Endothelial cell of umbilical vein (primary cell): ENCODE measurements at regions not wholly inside any gene's neighbourhood (a gene's known extent, or its start where the extent isn't known, plus 50 kb on each side); places are given as distances from the start of the nearest gene placed in this dataset.

Experiments
- BruUV-seq: library from RNA; stranded (reverse); fragments of 400-500 nt; replicated peaks from 2 replicates; lab custom pipeline; 2021; lab: Mats Ljungman, UMichigan
- CTCF ChIA-PET: fragments of 300-600, 350-600 bp; sonication (Branson Sonifier 250); formaldehyde crosslinking; loops from one replicate; lab custom pipeline; 2021; ENCODE audit warnings: antibody characterized with exemption, inconsistent platforms; lab: Charles Lee
- POLR2A ChIA-PET: fragments of 300-600, 350-600 bp; sonication (Branson Sonifier 250); formaldehyde crosslinking; loops from one replicate; lab custom pipeline; 2021; ENCODE audit warnings: antibody characterized with exemption, inconsistent platforms; lab: Charles Lee
- DNase-seq: peaks from one replicate; pipeline ENCODE4 v3.0.0-alpha.2; 2011; ENCODE audit warnings: low read depth, low spot score
- FAIRE-seq: peaks from 2 replicates; lab custom pipeline; 2011; peaks lifted over from hg19 to GRCh38; lab: Jason Lieb, UNC
- H2AFZ ChIP-seq: 2 replicates; pipeline ENCODE4 v1.6.0; 2012; ENCODE audit warnings: low read depth, low read length, control low read depth, inconsistent platforms
- H3K27ac ChIP-seq: 2 replicates; pipeline ENCODE4 v1.5.1; 2011; ENCODE audit warnings: low read depth, mild to moderate bottlenecking, control low read depth, low read length, moderate library complexity; ENCODE audit not compliant: insufficient read depth
- H3K27me3 ChIP-seq, 2 experiments: 2 replicates each; pipeline versions ENCODE4 v1.6.0 to v1.6.1; 2011; ENCODE audit warnings: low read length in 2 of 2, mixed read lengths in 1 of 2; ENCODE audit not compliant: control insufficient read depth in 2 of 2, insufficient read depth in 2 of 2
- H3K36me3 ChIP-seq, 2 experiments: 2 replicates in 1 of 2; 3 replicates in 1 of 2; pipeline ENCODE4 v1.5.1; 2011; ENCODE audit warnings: low read length in 2 of 2, mild to moderate bottlenecking in 1 of 2, moderate library complexity in 1 of 2; ENCODE audit not compliant: control insufficient read depth in 2 of 2, insufficient read depth in 2 of 2; ENCODE audit errors: extremely low read depth in 1 of 2
- H3K4me1 ChIP-seq: 3 replicates; pipeline ENCODE4 v1.5.1; 2011; ENCODE audit warnings: mild to moderate bottlenecking, low read length; ENCODE audit not compliant: control insufficient read depth, insufficient read depth; ENCODE audit errors: extremely low read depth
- H3K4me2 ChIP-seq: 2 replicates; pipeline ENCODE4 v1.6.1; 2011; ENCODE audit warnings: low read length, control low read depth, mixed read lengths; ENCODE audit not compliant: insufficient read depth
- H3K4me3 ChIP-seq, 3 experiments: fragments of 200-600 bp in 1 of 3; sonication (generic), shearing (Covaris generic) in 1 of 3; replicated peaks in 1 of 3; 2 replicates each; pipeline ENCODE4 v1.5.1; 2011 to 2016; ENCODE audit warnings: control low read depth in 3 of 3, low read length in 3 of 3, mild to moderate bottlenecking in 2 of 3, inconsistent platforms in 1 of 3, low read depth in 1 of 3, moderate library complexity in 1 of 3; ENCODE audit not compliant: insufficient read depth in 1 of 3
- H3K79me2 ChIP-seq: 2 replicates; pipeline ENCODE4 v1.6.0; 2012; ENCODE audit warnings: low read length, inconsistent platforms; ENCODE audit not compliant: control insufficient read depth, insufficient read depth
- H3K9ac ChIP-seq: replicated peaks from 2 replicates; pipeline ENCODE3; 2011; ENCODE audit warnings: low read length, control low read depth; ENCODE audit not compliant: insufficient read depth; ENCODE audit errors: extremely low read depth
- H3K9me1 ChIP-seq: replicated peaks from 3 replicates; pipeline ENCODE4 v1.6.0; 2011; ENCODE audit warnings: mild to moderate bottlenecking, low read length; ENCODE audit not compliant: control insufficient read depth, insufficient read depth; ENCODE audit errors: extremely low read depth
- H3K9me3 ChIP-seq: replicated peaks from 2 replicates; pipeline ENCODE4 v1.5.1; 2012; ENCODE audit warnings: low read length, inconsistent platforms; ENCODE audit not compliant: control insufficient read depth, insufficient read depth
- H4K20me1 ChIP-seq: replicated peaks from 2 replicates; pipeline ENCODE3; 2011; ENCODE audit warnings: mild to moderate bottlenecking, low read length; ENCODE audit not compliant: control insufficient read depth, insufficient read depth; ENCODE audit errors: extremely low read depth
- CTCF ChIP-seq, 2 donors: IDR thresholded peaks; 1 replicate in 1 of 2; 2 replicates in 1 of 2; pipeline ENCODE4 v1.5.1; 2011; ENCODE audit warnings: low read length in 2 of 2, mild to moderate bottlenecking in 2 of 2, moderate library complexity in 2 of 2, control low read depth in 1 of 2, inconsistent platforms in 1 of 2, low read depth in 1 of 2; ENCODE audit not compliant: insufficient read depth in 1 of 2; ENCODE audit errors: extremely low read depth in 1 of 2
- EZH2 ChIP-seq: IDR thresholded peaks from 2 replicates; pipeline ENCODE4 v1.6.1; 2012; ENCODE audit warnings: borderline replicate concordance, low read depth, mild to moderate bottlenecking, moderate library complexity, low read length, inconsistent platforms; ENCODE audit not compliant: severe bottlenecking
- FOS ChIP-seq: IDR thresholded peaks from 2 replicates; pipeline ENCODE4 v1.6.1; 2011; ENCODE audit warnings: mild to moderate bottlenecking, low read length, moderate library complexity, borderline replicate concordance; ENCODE audit not compliant: insufficient read depth
- GATA2 ChIP-seq: IDR thresholded peaks from 2 replicates; pipeline ENCODE4 v1.7.0; 2011; ENCODE audit warnings: low read depth, mild to moderate bottlenecking, moderate library complexity, mixed read lengths, low read length; ENCODE audit not compliant: insufficient read length, insufficient read depth
- JUN ChIP-seq: IDR thresholded peaks from 2 replicates; pipeline ENCODE4 v1.6.1; 2011; ENCODE audit warnings: borderline replicate concordance, low read depth; ENCODE audit not compliant: insufficient read length, insufficient read depth
- MAX ChIP-seq: IDR thresholded peaks from 2 replicates; pipeline ENCODE4 v1.6.1; 2011; ENCODE audit not compliant: insufficient read depth, insufficient read length
- MYC ChIP-seq: IDR thresholded peaks from one replicate; pipeline ENCODE4 v1.6.1; 2011; ENCODE audit warnings: mild to moderate bottlenecking, low read depth, low read length
- POLR2A ChIP-seq: IDR thresholded peaks from 2 replicates; pipeline ENCODE4 v1.6.1; 2012; ENCODE audit warnings: low read depth, mild to moderate bottlenecking, control low read depth, low read length
- POLR2AphosphoS5 ChIP-seq: IDR thresholded peaks from 2 replicates; pipeline ENCODE4 v1.6.1; 2012; ENCODE audit warnings: low read depth, mild to moderate bottlenecking, control low read depth, low read length, moderate library complexity; ENCODE audit not compliant: insufficient read depth
- dilution Hi-C: fragments of 300-500 bp; cut with MboI; formaldehyde crosslinking; loops from one replicate; pipeline ENCODE4 v1.15.0; 2019; ENCODE audit warnings: low sequenced_read_pairs; ENCODE audit not compliant: extremely low pct_ligation_motif_present
- intact Hi-C: fragments of 100-400 bp; cut with micrococcal nuclease; formaldehyde crosslinking; loops from one replicate; pipeline ENCODE4 v1.10.0; 2022

- intact Hi-C loops: no loop called here
- Histone ChIP-seq H3K9me1 (no peaks in the 10 kb centered on the region), H3K9ac (no peak overlapping the region), H3K27ac (no peak overlapping the region), H3K4me2 (no peak overlapping the region), H4K20me1 (no peaks in the 10 kb centered on the region), H2AFZ (no peak overlapping the region), H3K4me3 (no peak overlapping the region), H3K79me2 (no peaks in the 10 kb centered on the region), H3K4me1 (no peaks in the 10 kb centered on the region), H3K36me3 (no peaks in the 10 kb centered on the region), H3K27me3 (no peaks in the 10 kb centered on the region), H3K9me3 (no peaks in the 10 kb centered on the region)
- POLR2A ChIA-PET: no interaction called here
- no TSS peak for BruUV-seq
- FAIRE-seq: peak; percentile 18
- TF ChIP-seq EZH2: no peak
- TF ChIP-seq CTCF (IDR thresholded peaks at IDR 0.05; ENCODE audit: extremely low read depth in 1 of 2, insufficient read depth in 1 of 2, low read depth in 1 of 2, low read length in 2 of 2): no peak
- TF ChIP-seq MYC: no peak
- TF ChIP-seq GATA2: no peak
- TF ChIP-seq MAX: no peak
- no peak for TF ChIP-seq JUN
- no peak for TF ChIP-seq FOS
- no peak for TF ChIP-seq POLR2AphosphoS5
- no peak for TF ChIP-seq POLR2A
- dilution Hi-C loops: no loop called here
- DNase-seq: no peak
- CTCF ChIA-PET: interaction anchor here (1.0 to 1.3 kb wide), 2 partner anchors 27 to 309 kb away, joined by 3 read pairs; no protein-coding TSS in a partner anchor
These were observed 104.9 kb upstream of the NOVA1 start for GRCh38 chr14:26702721-26703230.
